LNCaP clone FGC (cell line): ENCODE measurements at regions not wholly inside any gene's neighbourhood (a gene's known extent, or its start where the extent isn't known, plus 50 kb on each side); places are given as distances from the start of the nearest gene placed in this dataset.

Experiments used
- DNase-seq: peaks from one replicate; pipeline ENCODE4 v3.0.0-alpha.2; 2011; ENCODE audit warnings: low read depth
- H3K4me3 ChIP-seq: 2 replicates; pipeline ENCODE4 v1.5.1; 2011; ENCODE audit warnings: mild to moderate bottlenecking, low read depth, low read length, control low read depth
- TF ChIP-seq, protein P1 (sequence below): IDR thresholded peaks from 2 replicates; pipeline ENCODE4 v1.5.1; 2012; ENCODE audit warnings: mild to moderate bottlenecking; ENCODE audit not compliant: control insufficient read depth, insufficient read depth; ENCODE audit errors: extremely low read depth

DNA sequence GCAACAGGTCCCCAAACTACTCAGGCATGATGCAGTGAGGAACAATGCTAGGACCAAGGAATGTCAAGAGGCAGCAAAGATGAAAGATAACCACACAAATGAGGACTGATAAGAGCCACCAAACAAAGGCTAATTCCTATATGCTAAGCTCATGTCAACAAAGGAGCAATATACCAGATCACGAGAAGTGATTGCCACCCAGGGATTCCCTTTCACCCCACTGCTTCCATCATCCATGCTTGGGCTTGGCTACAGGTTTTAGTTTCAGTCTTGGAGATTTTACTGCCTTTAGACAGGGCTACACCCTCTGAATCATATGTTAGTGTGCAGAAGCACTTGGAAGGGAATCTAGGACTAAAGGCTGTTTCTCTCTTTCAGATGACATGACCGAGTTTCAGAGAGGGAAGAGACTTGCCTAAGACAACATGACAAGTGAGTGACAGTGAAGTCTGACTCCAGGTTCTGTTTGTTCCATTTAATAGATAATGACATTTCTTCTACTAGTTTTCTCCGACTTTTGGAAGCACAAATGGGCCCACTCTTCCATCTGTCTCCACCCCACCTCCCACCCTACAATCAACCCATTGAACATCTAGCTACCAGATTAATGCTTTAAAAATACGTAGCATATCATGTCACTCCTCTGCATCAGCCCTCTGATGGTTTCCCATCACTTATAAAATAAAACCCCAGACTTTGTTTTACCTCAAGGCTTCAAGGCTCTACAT is 173.5 kb upstream of the LRRN1 start:
- H3K4me3 ChIP-seq, result no peak overlapping the region
- TF ChIP-seq, protein P1, sequence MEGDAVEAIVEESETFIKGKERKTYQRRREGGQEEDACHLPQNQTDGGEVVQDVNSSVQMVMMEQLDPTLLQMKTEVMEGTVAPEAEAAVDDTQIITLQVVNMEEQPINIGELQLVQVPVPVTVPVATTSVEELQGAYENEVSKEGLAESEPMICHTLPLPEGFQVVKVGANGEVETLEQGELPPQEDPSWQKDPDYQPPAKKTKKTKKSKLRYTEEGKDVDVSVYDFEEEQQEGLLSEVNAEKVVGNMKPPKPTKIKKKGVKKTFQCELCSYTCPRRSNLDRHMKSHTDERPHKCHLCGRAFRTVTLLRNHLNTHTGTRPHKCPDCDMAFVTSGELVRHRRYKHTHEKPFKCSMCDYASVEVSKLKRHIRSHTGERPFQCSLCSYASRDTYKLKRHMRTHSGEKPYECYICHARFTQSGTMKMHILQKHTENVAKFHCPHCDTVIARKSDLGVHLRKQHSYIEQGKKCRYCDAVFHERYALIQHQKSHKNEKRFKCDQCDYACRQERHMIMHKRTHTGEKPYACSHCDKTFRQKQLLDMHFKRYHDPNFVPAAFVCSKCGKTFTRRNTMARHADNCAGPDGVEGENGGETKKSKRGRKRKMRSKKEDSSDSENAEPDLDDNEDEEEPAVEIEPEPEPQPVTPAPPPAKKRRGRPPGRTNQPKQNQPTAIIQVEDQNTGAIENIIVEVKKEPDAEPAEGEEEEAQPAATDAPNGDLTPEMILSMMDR, result no peak
- no peak for DNase-seq

DNA sequence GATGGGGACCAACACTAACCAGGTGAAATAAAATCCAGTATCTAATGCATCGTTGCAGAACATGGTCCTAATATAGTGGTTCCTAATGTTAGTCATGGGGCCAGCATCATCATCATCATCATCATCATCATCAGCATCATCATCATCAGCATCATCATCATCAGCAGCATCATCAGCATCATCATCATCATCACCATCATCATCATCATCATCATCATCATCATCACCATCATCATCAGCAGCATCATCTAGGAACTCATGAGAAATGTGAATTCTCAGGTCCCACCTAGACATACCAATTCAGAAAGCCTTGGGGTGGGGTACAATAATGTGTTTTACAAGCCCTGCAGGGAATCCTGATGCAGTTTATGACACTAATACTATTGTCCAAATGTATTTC is 179.4 kb upstream of the LRRN1 start:
- no peak for DNase-seq
- H3K4me3 ChIP-seq, result no peak overlapping the region
- TF ChIP-seq, protein P1, result no peak

DNA sequence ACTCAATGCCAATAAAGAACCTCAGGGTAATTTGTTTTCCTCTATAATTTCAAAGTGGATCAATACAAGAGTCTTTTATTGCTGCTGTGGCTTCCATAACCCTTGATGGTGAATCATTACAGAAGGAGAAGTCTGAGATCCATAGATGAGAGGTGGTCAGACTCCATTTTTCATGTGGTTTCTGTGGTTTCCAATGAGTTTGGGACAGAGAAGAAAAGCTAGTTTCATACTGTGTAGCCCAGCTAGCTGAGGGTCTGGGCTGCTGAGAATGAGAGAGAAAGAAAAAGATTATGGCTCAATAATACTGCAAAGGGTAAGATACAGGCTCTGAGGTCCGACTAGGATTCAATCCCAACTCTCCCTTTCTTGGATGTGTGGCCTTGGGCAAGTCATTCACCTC is 180.6 kb upstream of the LRRN1 start:
- no peak for DNase-seq
- TF ChIP-seq, protein P1, result no peak
- H3K4me3 ChIP-seq, result no peak overlapping the region

DNA sequence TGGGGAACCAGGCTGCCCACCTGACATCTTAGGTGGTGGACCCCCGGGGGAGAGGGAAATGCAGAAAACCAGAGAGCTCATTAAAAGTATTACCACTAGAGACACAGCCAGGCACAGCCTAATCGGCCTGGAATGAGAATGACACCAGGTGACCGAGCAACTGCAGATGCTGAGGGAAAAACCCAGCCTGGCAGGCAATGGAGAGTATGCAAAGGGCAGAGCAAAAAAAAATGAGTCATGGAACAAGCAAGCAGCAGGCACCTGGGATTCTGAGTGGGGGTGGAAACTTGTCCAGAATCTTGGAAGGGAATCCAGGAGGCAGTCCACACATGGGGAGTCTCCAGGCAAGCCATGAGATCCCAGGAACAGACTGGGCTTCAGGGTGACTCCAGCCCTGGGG is 183.7 kb upstream of the LRRN1 start:
- no peak overlapping the region for H3K4me3 ChIP-seq
- TF ChIP-seq, protein P1, result no peak
- DNase-seq, result no peak

DNA sequence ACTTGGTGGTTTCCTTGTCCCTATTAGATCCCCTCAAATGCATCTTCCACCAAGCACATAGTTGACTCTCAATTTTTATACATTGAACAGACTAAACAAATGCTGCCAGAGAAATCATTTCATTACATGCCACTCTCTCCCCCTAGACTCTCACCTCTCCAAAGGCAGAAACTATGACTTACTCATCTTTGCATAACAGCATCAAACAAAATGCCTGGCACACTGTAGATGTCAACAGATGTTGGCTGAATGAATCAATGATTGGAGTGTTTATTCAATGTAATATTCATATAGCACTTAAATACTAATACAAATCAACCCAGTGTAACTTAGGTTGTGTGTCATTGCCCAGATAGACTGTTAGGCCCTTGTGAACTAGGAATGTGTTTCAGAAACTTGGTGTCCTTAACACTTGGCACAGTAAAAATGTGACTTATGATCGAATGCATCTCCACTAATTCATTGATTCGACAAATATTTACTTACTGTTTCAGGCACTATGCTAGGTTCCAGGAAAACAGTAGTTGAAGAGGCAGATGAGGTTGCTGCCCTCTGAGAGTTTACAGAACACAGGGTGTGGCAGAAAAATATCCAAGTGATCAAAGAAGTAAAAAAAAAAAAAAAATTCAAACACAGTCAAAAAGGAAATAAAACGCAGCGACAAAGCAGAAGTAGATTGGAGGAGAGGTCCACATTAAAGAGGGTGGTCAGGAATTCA is 188.5 kb upstream of the LRRN1 start:
- TF ChIP-seq, protein P1, result no peak
- no peak for DNase-seq
- no peak overlapping the region for H3K4me3 ChIP-seq

DNA sequence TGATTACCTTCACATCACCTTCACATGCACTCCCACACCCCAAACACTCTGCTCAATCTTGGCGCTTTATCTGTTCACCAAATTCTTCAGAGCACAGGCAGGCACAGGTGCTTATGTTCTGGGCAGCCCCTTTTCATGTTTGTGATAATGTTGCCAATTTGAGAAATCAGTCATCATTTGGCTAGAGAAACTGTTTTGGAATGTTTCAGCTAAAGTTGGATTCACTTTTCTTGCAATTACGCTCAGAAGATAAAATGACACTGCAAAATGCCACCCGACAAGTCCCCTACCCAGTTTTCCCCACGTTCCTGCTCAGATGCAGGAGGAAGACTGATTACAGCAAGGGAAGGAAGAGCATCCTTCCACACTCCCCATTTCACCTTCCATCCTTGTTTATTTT is 192.9 kb upstream of the LRRN1 start:
- no peak overlapping the region for H3K4me3 ChIP-seq
- DNase-seq, result no peak
- TF ChIP-seq, protein P1, result no peak
